Breast epithelium (tissue), 3 donors: ENCODE measurements at regions not wholly inside any gene's neighbourhood (a gene's known extent, or its start where the extent isn't known, plus 50 kb on each side); places are given as distances from the start of the nearest gene placed in this dataset.

ENCODE experiments used
- CTCF ChIP-seq, 3 donors: fragments of 450-650 bp; IDR thresholded peaks; one replicate each; pipeline ENCODE4 v1.5.1; 2016 to 2017; ENCODE audit warnings: antibody characterized with exemption in 3 of 3, mild to moderate bottlenecking in 3 of 3, moderate library complexity in 3 of 3
- POLR2A ChIP-seq: fragments of 450-650 bp; IDR thresholded peaks from one replicate; pipeline ENCODE4 v1.6.1; 2016; ENCODE audit warnings: antibody characterized with exemption, mild to moderate bottlenecking, moderate library complexity

GRCh38 chr3:30471796-30472489, 134.5 kb upstream of the TGFBR2 start:
- TF ChIP-seq CTCF (IDR thresholded peaks at IDR 0.05) (no peak), POLR2A (no peak)
